HG03457 (cell line): ENCODE measurements at regions not wholly inside any gene's neighbourhood (a gene's known extent, or its start where the extent isn't known, plus 50 kb on each side); places are given as distances from the start of the nearest gene placed in this dataset.

Experiments used
- ATAC-seq: cut with Tn5 transposase; IDR thresholded peaks from one replicate; pipeline ENCODE4 v1.9.1; 2021; ENCODE audit warnings: moderate number of reproducible peaks; ENCODE audit not compliant: unreplicated experiment

GRCh38 chr16:62254372-62254771 is 218.1 kb upstream of the CDH8 start:
- no peak for ATAC-seq

GRCh38 chr16:62253966-62254365 is 217.7 kb upstream of the CDH8 start:
- no peak for ATAC-seq

GRCh38 chr16:62249069-62249468 is 212.8 kb upstream of the CDH8 start:
- no peak for ATAC-seq

GRCh38 chr16:62240722-62241121 is 204.5 kb upstream of the CDH8 start:
- ATAC-seq = no peak

- peak; percentile 96 for ATAC-seq
These were observed 189.4 kb upstream of the CDH8 start for GRCh38 chr16:62225675-62226074.

GRCh38 chr16:62224646-62225209 is 188.5 kb upstream of the CDH8 start:
- ATAC-seq = no peak

- no peak for ATAC-seq
These were observed 180.6 kb upstream of the CDH8 start for GRCh38 chr16:62216837-62217236.

GRCh38 chr16:62213763-62214162 is 177.5 kb upstream of the CDH8 start:
- no peak for ATAC-seq

- no peak for ATAC-seq
These were observed 172.7 kb upstream of the CDH8 start for GRCh38 chr16:62208934-62209333.

- ATAC-seq = no peak
These were observed 169.2 kb upstream of the CDH8 start for GRCh38 chr16:62205459-62205858.

GRCh38 chr16:62201911-62202310 is 165.7 kb upstream of the CDH8 start:
- no peak for ATAC-seq

- ATAC-seq = no peak
These were observed 158.6 kb upstream of the CDH8 start for GRCh38 chr16:62194828-62195227.

- no peak for ATAC-seq
These were observed 154.2 kb upstream of the CDH8 start for GRCh38 chr16:62190426-62190825.

- no peak for ATAC-seq
These were observed 141.3 kb upstream of the CDH8 start for GRCh38 chr16:62177351-62178203.

- ATAC-seq = no peak
These were observed 134.4 kb upstream of the CDH8 start for GRCh38 chr16:62170642-62171041.

GRCh38 chr16:62167551-62167950 is 131.3 kb upstream of the CDH8 start:
- ATAC-seq = no peak

- no peak for ATAC-seq
These were observed 121.3 kb upstream of the CDH8 start for GRCh38 chr16:62157544-62157943.

GRCh38 chr16:62156971-62157370 is 120.7 kb upstream of the CDH8 start:
- ATAC-seq = no peak

- ATAC-seq = no peak
These were observed 113.4 kb upstream of the CDH8 start for GRCh38 chr16:62149631-62150030.

- ATAC-seq = no peak
These were observed 101.8 kb upstream of the CDH8 start for GRCh38 chr16:62137996-62138395.

- ATAC-seq = no peak
These were observed 99.7 kb upstream of the CDH8 start for GRCh38 chr16:62135911-62136310.

GRCh38 chr16:62135446-62135845 is 99.2 kb upstream of the CDH8 start:
- no peak for ATAC-seq

GRCh38 chr16:62130101-62130500 is 93.9 kb upstream of the CDH8 start:
- no peak for ATAC-seq
